ENCODE measurements at regions not wholly inside any gene's neighbourhood (a gene's known extent, or its start where the extent isn't known, plus 50 kb on each side); places are given as distances from the start of the nearest gene placed in this dataset.

GRCh38 chr3:23028294-23028693 is 174.8 kb upstream of the UBE2E2 start:
- TF ChIP-seq, protein P1, sequence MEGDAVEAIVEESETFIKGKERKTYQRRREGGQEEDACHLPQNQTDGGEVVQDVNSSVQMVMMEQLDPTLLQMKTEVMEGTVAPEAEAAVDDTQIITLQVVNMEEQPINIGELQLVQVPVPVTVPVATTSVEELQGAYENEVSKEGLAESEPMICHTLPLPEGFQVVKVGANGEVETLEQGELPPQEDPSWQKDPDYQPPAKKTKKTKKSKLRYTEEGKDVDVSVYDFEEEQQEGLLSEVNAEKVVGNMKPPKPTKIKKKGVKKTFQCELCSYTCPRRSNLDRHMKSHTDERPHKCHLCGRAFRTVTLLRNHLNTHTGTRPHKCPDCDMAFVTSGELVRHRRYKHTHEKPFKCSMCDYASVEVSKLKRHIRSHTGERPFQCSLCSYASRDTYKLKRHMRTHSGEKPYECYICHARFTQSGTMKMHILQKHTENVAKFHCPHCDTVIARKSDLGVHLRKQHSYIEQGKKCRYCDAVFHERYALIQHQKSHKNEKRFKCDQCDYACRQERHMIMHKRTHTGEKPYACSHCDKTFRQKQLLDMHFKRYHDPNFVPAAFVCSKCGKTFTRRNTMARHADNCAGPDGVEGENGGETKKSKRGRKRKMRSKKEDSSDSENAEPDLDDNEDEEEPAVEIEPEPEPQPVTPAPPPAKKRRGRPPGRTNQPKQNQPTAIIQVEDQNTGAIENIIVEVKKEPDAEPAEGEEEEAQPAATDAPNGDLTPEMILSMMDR (IDR thresholded peaks at IDR 0.05): no peak
- TF ChIP-seq POLR2A (IDR thresholded peaks at IDR 0.05): no peak
- no peak for TF ChIP-seq EP300 (IDR thresholded peaks at IDR 0.05)
- TF ChIP-seq POLR2AphosphoS5 (IDR thresholded peaks at IDR 0.05): no peak

Data from gastroesophageal sphincter (tissue), 3 donors.